Cerebellar cortex (tissue), 1 donor: ENCODE measurements at regions not wholly inside any gene's neighbourhood (a gene's known extent, or its start where the extent isn't known, plus 50 kb on each side); places are given as distances from the start of the nearest gene placed in this dataset.
"Not testable (repeated sequence)": the region's sequence is repeated elsewhere in the genome, so short reads cannot be mapped to it uniquely, and the experiment has no call there.

ENCODE experiments used
- DNase-seq: peaks from one replicate; pipeline ENCODE4 v3.0.0-alpha.2; 2015; ENCODE audit warnings: low spot score

DNA sequence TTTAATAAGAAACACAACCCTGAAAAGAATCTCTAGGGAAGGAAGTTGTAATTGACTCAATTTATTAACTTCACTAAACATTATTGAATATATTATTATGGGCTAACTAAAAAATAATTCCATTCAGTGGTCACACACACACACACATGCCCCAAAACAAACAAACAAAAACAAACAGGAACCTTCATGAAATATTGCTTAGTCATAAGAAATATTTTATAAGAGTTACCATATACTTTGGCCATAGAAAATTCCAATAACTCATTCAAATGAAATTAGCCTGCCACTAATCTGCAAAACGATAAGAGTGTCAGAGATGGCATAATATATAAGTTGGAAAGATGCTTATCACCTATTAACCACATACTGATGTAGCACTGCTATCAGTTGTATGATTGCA, 268.4 kb upstream of the AMIGO2 start:
- no peak for DNase-seq

- DNase-seq = no peak
Measured at GRCh38 chr12:47346251-47347019, 266.7 kb upstream of the AMIGO2 start.

DNA sequence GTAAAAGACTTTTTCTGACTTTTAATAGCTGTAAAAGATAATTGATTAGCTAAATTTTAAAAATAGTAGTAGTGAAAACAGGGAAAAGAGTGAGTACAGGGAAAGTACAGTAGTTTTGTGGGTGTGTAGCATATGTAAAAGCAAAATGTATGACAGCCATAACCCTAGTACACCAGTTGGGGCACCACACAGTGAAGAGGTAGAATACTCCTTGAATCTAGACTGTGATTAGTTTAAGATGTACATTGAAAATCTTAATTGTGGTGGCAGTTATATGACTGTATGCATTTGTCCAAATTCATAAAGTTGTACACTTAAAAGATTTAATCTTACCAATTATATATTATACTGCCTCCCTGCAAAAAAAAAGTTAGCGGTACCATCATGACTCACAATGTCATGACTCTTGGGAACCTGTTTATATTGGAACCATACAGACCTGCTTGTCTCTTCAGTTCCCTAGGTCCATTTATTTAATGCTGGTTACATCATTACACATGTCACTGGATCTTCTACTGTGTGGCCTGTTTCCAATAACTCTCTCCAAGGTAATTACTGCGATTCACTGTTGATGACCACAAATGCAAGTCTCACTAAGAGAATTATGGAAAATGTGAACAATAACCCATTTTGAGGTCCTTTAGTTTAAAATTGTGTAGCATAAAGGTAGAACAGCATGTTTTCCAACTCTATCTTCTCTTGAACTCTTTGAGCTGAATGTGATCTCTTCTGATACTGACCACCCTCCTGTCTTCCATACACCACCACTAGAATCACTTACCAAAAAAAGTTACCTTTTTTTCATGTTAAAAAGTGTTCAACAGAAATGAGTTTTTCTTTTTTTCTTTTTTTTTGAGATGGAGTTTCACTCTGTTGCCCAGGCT, 264.2 kb upstream of the AMIGO2 start:
- no peak for DNase-seq

DNA sequence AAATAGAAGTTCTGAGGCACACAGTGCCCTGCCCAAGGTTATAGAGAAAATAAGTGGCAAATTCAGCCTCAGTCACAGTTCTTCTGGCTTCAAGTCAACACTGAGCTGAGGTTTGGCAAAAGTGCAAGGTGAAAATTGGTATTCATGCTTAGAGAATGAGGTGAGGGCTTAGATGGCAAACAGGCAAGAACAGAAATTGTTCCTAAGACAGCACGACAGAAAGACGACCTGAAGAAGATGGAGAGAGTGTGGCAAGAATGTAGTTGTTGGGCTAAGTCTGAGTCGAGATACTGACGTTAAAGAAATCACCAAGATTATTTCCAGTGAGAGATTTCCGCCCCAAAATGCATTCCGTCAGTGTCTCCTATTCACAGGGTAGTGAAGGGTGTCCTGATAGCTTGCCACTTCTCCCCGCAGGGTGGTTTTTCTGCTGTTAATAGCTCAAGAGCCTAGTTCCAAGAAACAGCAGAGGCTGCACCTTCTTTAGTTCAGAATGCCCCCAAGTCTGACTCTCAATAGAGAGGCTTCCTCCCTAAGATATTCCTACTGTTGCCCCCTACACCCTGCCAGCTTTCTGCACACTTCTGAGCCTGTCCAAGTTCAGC, 260.8 kb upstream of the AMIGO2 start:
- DNase-seq = no peak

- DNase-seq = no peak
Measured at GRCh38 chr12:47337581-47337980, 257.8 kb upstream of the AMIGO2 start.

- DNase-seq = not testable (repeated sequence)
Measured at GRCh38 chr12:47333271-47333858, 253.6 kb upstream of the AMIGO2 start.

DNA sequence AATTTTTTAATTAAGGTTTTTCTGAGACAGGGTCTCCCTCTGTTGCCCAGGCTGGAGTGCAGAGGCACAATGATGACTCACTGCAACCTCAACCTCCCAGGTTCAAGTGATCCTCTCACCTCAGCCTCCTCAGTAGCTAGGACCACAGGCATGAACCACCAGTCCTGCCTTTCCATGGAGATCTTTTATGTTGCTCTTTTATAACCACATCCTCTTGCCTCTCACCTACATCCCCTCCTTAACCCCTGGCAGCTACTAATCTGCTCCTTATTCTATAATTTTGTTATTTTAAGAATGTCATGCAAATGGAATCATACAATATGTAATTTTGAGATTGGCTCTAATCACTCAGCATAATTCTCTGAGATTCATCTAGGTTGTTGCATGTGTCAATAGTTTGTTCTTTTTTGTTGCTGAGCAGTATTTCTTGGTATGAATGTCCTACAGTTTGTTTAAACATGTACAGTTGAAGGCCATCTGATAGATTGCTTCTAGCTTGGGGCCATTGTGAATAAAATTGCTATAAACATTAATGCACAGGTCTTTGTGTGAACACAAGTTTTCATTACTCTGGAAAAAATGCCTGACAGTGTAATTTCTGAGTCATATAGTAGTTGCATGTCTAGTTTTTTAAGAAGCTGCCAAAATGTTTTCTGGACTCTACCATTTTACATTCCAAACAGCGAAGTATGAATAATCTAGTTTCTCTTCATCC, 249.2 kb upstream of the AMIGO2 start:
- no peak for DNase-seq

DNA sequence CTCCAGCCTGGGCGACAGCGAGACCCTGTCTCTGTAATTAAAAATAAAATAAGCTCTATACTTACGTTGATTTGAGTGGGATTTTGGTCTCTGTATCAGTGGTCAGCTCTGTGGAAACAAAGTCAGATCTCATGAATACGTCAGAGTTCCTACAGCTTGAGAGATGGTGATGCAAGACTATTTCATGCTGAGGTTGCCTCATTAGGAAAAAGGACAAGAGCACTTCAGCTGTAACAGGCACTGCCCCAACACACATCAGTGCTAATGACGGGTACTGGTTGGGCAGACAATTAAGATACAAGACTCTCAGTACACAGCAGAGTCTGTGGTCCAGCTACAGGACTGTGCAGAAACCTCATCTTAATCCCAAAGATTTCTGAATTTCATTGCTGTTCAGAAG, 246.4 kb upstream of the AMIGO2 start:
- no peak for DNase-seq

GRCh38 chr12:47323802-47324201, 244.0 kb upstream of the AMIGO2 start:
- no peak for DNase-seq

DNA sequence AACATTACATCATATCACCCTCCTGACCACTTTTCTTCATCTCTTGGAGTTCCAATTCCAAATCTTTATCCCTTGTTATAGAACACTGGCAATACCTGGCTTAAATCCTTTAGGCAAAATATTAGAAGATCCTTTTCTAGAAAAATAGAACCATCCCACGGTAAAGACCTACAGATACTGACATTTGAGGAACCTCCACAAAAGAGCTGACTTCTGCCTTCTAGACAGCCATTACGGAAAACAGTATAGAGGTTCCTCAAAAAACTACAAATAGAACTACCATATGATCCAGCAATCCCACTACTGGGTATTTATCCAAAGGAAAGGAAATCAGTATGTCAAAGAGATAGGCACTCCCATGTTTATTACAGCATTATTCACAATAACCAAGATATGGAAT, 241.7 kb upstream of the AMIGO2 start:
- no peak for DNase-seq

- DNase-seq = no peak
Measured at GRCh38 chr12:47319746-47320145, 240.0 kb upstream of the AMIGO2 start.

DNA sequence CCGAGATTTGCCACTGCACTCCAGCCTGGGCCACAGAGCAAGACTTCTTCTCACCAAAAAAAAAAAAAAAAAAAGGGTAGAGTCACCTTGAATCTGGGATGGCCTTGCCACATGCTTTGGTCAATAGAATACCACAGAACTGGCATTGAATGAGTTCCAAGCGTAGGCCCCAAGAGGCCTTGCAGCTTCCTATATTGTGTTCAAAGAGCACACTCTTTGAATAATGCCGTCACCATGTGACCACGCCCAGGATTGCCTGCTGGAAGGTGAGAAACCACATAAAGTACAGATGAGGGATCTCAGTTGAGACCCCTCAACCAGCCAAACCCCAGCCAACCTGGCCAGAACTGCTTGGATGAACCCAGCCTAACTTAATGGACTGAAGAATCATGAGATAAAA, 239.2 kb upstream of the AMIGO2 start:
- DNase-seq = no peak

DNA sequence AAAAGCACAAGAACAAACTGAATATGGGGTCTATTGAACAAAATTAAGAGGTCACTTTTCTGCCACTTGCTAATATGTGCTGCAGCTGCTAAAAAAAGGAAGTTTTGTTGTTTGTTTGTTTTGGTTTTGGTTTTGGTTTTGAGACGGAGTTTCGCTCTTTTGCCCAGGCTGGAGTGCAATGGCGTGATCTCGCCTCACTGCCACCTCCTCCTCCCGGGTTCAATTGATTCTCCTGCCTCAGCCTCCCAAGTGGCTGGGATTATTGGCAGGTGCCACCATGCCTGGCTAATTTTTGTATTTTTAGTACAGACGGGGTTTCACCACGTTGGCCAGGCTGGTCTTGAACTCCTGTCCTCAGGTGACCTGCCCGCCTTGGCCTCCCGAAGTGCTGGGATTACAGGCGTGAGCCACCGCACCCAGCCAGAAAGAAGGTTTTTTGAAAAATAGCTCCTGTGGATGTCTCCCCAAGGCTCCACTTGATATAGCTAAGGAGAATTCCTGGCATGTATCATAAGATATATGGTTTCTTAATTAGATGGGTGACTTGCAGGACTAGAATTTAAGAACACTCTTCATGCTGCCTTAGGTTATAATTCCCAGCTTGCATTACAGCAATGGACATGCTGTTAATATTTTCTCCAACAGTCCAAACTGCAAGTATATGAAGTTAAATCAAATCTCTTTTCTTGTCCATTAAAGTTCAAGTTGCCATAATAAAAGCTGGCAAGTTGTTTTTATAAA, 237.6 kb upstream of the AMIGO2 start:
- DNase-seq = no peak

GRCh38 chr12:47316609-47317049, 236.9 kb upstream of the AMIGO2 start:
- DNase-seq = peak; percentile 54

GRCh38 chr12:47314996-47315395, 235.2 kb upstream of the AMIGO2 start:
- DNase-seq = no peak

GRCh38 chr12:47312808-47313426, 233.2 kb upstream of the AMIGO2 start:
- no peak for DNase-seq

GRCh38 chr12:47312147-47312546, 232.4 kb upstream of the AMIGO2 start:
- no peak for DNase-seq

- DNase-seq = no peak
Measured at GRCh38 chr12:47311568-47311967, 231.8 kb upstream of the AMIGO2 start.

DNA sequence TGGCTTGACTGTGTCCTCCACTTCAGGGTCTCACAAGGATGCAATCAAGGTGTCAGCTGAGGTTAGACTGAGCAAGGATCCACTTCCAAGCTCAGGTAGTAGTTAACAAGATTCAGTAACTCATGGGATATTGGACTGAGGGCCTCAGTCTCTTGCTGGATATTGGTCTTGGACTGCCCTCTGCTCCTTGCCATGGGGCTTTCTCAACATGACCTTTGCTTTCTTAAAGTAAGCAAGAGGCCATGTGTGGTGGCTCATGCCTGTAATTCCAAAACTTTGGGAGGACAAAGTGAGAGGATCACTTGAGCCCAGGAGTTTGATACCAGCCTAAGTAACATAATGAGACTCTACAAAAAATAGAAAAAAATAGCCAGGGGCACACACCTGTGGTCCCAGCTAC, 231.3 kb upstream of the AMIGO2 start:
- DNase-seq = peak; percentile 26

DNA sequence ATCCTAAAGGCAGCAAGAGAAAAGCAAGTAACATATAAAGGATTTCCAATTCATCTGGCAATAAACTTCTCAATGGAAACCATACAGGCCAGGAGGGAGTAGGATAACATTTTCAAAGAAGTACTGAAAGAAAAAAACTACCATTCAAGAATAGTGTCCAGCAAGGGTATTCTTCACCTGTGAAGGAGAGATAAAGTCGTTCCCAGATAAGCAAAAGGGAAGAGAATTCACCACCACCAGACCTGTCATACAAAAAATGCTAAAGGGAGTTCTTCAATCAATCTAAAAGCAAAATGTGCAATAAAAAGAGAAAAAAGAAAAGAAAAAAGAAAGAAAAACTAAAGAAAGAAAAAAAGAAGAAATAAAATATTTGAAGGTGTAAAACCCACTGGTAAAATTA, 228.9 kb upstream of the AMIGO2 start:
- no peak for DNase-seq
